Activated gamma-delta T cell treated with Interleukin-2 at 50 U/mL for 16 hours (primary cell): ENCODE measurements at regions not wholly inside any gene's neighbourhood (a gene's known extent, or its start where the extent isn't known, plus 50 kb on each side); places are given as distances from the start of the nearest gene placed in this dataset.

Source experiments
- DNase-seq: peaks from one replicate; pipeline ENCODE4 v3.0.0-alpha.2; 2020

DNA sequence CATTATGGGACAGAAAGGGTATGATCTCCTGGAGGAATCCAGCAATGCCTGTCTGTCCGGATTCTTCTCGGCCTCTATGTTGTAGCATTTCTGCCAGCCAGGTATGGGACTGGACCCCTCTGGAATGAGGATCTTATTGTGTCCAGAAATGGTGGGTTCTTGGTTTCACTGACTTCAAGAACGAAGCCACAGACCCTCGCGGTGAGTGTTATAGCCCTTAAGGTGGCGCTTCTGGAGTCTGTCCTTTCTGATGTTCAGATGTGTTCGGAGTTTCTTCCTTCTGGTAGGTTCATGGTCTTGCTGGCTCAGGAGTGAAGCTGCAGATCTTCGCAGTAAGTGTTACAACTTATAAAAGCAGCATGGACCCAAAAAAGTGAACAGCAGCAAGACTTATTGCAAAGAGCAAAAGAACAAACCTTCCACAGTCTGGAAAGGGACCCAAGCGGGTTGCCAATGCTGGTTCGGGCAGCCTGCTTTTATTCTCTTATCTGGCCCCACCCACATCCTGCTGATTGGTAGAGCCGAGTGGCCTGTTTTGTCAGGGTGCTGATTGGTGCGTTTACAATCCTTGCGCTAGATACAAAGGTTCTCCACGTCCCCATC is 62.3 kb upstream of the IER3 start:
- DNase-seq: no peak

DNA sequence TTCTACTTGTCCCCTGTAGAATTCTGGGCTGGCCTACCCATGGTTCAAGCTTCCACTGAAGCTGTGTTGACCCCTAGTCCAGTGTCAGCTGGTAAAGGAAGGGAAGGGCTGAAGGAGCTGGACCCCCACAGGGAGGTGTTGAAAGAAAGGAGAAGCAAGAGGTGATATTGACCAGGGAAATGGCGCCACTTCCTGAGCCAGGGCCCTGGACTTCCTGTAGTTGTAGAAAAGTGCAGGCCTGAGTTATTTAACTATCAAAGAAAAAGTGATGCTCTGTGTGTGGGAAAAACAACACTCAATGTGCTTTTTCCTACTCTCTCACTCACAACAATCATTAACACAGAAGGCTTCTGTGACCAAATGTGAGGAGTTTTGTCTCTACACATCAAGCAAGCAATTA is 60.0 kb upstream of the IER3 start:
- no peak for DNase-seq

DNA sequence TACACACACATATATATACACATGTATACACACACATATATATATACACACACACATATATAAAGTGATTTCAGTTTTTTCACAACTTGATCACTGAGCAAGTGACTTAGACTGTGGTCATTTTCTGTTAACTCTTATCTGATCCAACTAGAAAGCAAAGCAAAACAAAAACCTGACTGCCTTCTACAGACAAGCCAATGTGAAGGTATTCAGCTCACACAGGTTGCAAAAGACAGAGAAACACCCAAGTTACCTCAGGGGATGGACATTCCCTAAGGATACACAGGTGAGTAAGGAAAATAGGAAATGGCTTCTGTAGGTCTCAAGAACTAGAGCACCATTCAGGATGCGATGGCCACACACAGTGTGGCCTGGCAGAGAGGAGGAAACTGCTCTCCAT is 58.4 kb upstream of the IER3 start:
- no peak for DNase-seq

DNA sequence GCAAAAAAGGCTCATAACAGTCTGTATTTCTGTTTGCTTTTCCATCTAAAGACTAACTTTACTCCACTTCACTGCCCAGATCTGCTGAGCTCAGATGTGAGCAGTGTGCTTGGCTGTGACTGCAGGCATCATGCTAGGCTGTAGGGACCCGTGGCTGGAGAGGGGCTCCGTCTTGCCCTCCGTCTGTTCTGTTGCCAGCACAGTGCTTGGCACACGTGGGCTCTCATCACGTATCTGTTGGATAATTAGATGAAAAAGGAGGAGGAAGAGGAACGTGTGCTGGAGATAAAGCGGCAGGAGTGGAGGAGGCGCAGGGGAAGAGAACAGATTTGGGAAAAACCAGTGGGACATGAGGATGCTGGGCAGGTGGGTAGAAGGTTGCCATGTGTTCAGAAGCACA is 57.6 kb upstream of the IER3 start:
- DNase-seq: no peak

DNA sequence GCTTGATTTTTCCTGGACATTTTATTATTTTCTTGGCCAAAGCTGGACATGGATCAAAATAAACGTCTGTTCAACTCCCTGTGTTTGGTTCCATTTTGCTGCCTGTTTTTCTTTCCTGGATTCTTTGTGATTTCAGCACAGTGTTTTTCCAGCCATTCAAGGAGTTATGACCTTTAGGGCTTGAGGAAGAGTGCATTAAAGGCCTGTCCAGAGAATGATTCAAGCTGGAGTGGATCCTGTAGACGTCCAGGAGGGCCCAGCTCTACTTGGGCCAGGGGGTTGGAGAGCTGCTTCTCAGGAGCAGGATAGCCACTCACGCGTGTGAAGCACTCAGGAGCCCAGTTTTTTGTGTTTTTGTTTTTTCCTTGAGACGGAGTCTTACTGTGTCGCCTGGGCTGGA is 56.5 kb upstream of the IER3 start:
- no peak for DNase-seq

DNA sequence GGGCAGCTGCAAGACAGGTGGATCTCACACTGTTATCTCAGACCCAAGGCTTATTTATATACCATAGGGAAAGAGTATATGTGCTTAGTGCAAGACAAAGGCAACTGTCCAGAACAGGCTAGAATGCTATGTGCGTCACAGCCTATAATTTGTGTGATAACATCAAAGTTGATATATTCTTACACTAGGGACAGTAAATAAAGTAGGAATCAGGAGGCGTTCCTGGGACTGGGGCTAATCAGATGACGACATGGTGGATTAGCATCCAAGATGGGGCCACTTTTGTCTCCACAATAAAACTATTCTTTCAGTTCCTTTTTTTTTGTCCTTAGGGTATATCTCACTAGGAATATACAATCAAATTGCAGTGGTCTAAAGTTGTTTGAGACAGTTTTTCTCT is 54.9 kb upstream of the IER3 start:
- DNase-seq: no peak

DNA sequence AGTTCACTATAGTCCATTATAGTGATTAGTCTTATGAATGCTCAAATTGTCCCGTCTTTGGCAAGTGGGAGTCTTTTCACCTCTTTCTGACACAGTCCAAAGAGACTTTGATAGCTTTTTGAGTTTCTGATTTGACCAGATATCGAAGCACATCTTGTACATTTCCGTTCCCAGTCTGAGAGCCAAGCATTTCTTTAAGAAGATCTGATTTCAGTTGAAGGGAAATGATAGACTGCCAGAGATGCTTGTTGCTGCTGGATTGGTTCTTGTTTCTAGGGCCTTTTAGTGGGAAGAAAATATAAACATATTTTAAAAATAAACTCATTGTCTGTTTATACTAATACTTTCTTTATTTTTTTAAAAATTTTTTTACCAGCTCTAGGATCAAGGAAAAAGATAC is 54.1 kb upstream of the IER3 start:
- DNase-seq: no peak

DNA sequence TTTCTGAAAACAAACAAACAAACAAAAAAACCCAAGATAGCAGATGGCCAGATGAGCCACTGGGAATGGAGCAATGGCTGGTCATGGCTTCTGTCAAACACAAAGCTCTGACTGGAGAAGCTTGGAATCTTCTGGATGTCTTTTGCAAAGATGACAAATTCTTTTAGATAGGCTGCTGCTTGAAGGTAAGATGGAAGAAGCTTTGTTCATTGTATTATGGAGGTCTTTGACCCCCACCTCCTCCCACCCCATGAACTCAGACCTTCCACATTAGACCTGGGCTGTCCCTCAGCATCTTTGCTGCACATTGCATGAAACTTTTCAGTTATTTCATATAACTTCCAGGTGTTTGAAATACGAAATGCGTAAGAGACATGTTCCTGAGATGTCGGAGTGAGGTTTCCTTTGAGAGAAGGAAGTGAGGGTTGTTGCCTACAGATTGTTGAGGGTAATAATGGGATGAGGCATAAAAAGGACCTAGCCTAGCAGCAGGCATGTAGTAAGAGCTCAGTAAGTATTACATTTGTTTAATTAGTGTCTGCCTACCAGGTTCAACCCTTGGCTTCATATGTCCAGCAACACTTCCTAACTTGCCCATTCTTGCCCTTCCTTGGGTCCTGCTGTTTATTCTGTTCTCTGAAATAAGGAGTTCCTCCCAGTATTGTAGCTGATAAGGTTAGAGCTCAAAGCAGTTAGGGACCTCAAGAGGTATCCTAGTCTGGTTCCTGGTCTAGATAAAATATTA is 51.4 kb upstream of the IER3 start:
- DNase-seq: no peak
